RKO (cell line): ENCODE measurements at regions not wholly inside any gene's neighbourhood (a gene's known extent, or its start where the extent isn't known, plus 50 kb on each side); places are given as distances from the start of the nearest gene placed in this dataset.
A peak's percentile ranks its signal among the peaks of the same experiment; 100 is the strongest.
"Not testable (repeated sequence)": the region's sequence is repeated elsewhere in the genome, so short reads cannot be mapped to it uniquely, and the experiment has no call there.

Experiments
- DNase-seq: peaks from one replicate; pipeline ENCODE4 v3.0.0-alpha.2; 2016; ENCODE audit warnings: low spot score

GRCh38 chrX:141520750-141521149 is 63.8 kb downstream of the SPANXA1 start:
- DNase-seq = not testable (repeated sequence)

- DNase-seq = not testable (repeated sequence)
Measured at GRCh38 chrX:141475788-141476187, 108.8 kb downstream of the SPANXA1 start.

- DNase-seq = no peak
Measured at GRCh38 chrX:141469469-141469868, 115.1 kb downstream of the SPANXA1 start.

- no peak for DNase-seq
Measured at GRCh38 chrX:141468940-141469339, 115.6 kb downstream of the SPANXA1 start.

GRCh38 chrX:141467442-141467841 is 117.1 kb downstream of the SPANXA1 start:
- no peak for DNase-seq

- DNase-seq = no peak
Measured at GRCh38 chrX:141455103-141455502, 129.4 kb downstream of the SPANXA1 start.

GRCh38 chrX:141443922-141444321 is 140.6 kb downstream of the SPANXA1 start:
- no peak for DNase-seq

GRCh38 chrX:141439651-141440050 is 144.9 kb downstream of the SPANXA1 start:
- DNase-seq = no peak

GRCh38 chrX:141415889-141416288 is 168.6 kb downstream of the SPANXA1 start:
- no peak for DNase-seq

GRCh38 chrX:141405853-141406492 is 163.7 kb upstream of the SPANXC start:
- peak; percentile 75 for DNase-seq

- peak; percentile 6 for DNase-seq
Measured at GRCh38 chrX:141405486-141405852, 163.2 kb upstream of the SPANXC start.

- DNase-seq = no peak
Measured at GRCh38 chrX:141402897-141403610, 160.7 kb upstream of the SPANXC start.

GRCh38 chrX:141396536-141396935 is 154.2 kb upstream of the SPANXC start:
- DNase-seq = no peak

GRCh38 chrX:141375011-141375760 is 132.9 kb upstream of the SPANXC start:
- DNase-seq = no peak

- no peak for DNase-seq
Measured at GRCh38 chrX:141341743-141342142, 99.4 kb upstream of the SPANXC start.

- DNase-seq = no peak
Measured at GRCh38 chrX:141341341-141341740, 99.0 kb upstream of the SPANXC start.

- DNase-seq = no peak
Measured at GRCh38 chrX:141320801-141321200, 78.5 kb upstream of the SPANXC start.

- DNase-seq = no peak
Measured at GRCh38 chrX:141314441-141314840, 72.1 kb upstream of the SPANXC start.

- no peak for DNase-seq
Measured at GRCh38 chrX:141301017-141301416, 58.7 kb upstream of the SPANXC start.
